ENCODE measurements at regions not wholly inside any gene's neighbourhood (a gene's known extent, or its start where the extent isn't known, plus 50 kb on each side); places are given as distances from the start of the nearest gene placed in this dataset.

- no peak for DNase-seq (ENCODE audit: low read depth in 2 of 2)
These were observed 190.1 kb downstream of the TTC8 start for GRCh38 chr14:89014569-89014850.

GRCh38 chr14:89015016-89015415, 190.6 kb downstream of the TTC8 start:
- DNase-seq (ENCODE audit: low read depth in 2 of 2): no peak

GRCh38 chr14:89017417-89017816, 193.0 kb downstream of the TTC8 start:
- no peak for DNase-seq (ENCODE audit: low read depth in 2 of 2)

GRCh38 chr14:89022274-89022673, 197.8 kb downstream of the TTC8 start:
- DNase-seq (ENCODE audit: low read depth in 2 of 2): no peak

GRCh38 chr14:89024691-89025090, 200.2 kb downstream of the TTC8 start:
- no peak for DNase-seq (ENCODE audit: low read depth in 2 of 2)

GRCh38 chr14:89025561-89026236, 201.2 kb downstream of the TTC8 start:
- no peak for DNase-seq (ENCODE audit: low read depth in 2 of 2)

- peak in 1 of 2 donors; percentile 46 for DNase-seq (ENCODE audit: low read depth in 2 of 2)
These were observed 202.8 kb downstream of the TTC8 start for GRCh38 chr14:89027097-89027740.

- no peak for DNase-seq (ENCODE audit: low read depth in 2 of 2)
These were observed 204.1 kb downstream of the TTC8 start for GRCh38 chr14:89028462-89029134.

- DNase-seq (ENCODE audit: low read depth in 2 of 2): no peak
These were observed 205.7 kb downstream of the TTC8 start for GRCh38 chr14:89029961-89030694.

- no peak for DNase-seq (ENCODE audit: low read depth in 2 of 2)
These were observed 206.5 kb downstream of the TTC8 start for GRCh38 chr14:89030921-89031320.

- no peak for DNase-seq (ENCODE audit: low read depth in 2 of 2)
These were observed 207.7 kb downstream of the TTC8 start for GRCh38 chr14:89032086-89032649.

- DNase-seq (ENCODE audit: low read depth in 2 of 2): no peak
These were observed 209.3 kb downstream of the TTC8 start for GRCh38 chr14:89033756-89034155.

GRCh38 chr14:89036371-89036770, 211.9 kb downstream of the TTC8 start:
- no peak for DNase-seq (ENCODE audit: low read depth in 2 of 2)

GRCh38 chr14:89037065-89037464, 212.6 kb downstream of the TTC8 start:
- DNase-seq (ENCODE audit: low read depth in 2 of 2): no peak

GRCh38 chr14:89040080-89040459, 215.6 kb downstream of the TTC8 start:
- DNase-seq (ENCODE audit: low read depth in 2 of 2): no peak

- peak; percentile 64 to 83 for DNase-seq (ENCODE audit: low read depth in 2 of 2)
These were observed 216.2 kb downstream of the TTC8 start for GRCh38 chr14:89040460-89041256.

- peak; percentile 60 to 62 for DNase-seq (ENCODE audit: low read depth in 2 of 2)
These were observed 216.8 kb downstream of the TTC8 start for GRCh38 chr14:89041257-89041582.

- no peak for DNase-seq (ENCODE audit: low read depth in 2 of 2)
These were observed 217.6 kb downstream of the TTC8 start for GRCh38 chr14:89042021-89042420.

- DNase-seq (ENCODE audit: low read depth in 2 of 2): no peak
These were observed 228.9 kb downstream of the TTC8 start for GRCh38 chr14:89053303-89053702.

- no peak for DNase-seq (ENCODE audit: low read depth in 2 of 2)
These were observed 231.9 kb downstream of the TTC8 start for GRCh38 chr14:89056394-89056793.

- DNase-seq (ENCODE audit: low read depth in 2 of 2): no peak
These were observed 234.2 kb downstream of the TTC8 start for GRCh38 chr14:89058697-89059096.

All from dermis microvascular lymphatic vessel endothelial cell (primary cell).